HG03432 (cell line): ENCODE measurements at regions not wholly inside any gene's neighbourhood (a gene's known extent, or its start where the extent isn't known, plus 50 kb on each side); places are given as distances from the start of the nearest gene placed in this dataset.

Experiments used
- ATAC-seq: cut with Tn5 transposase; IDR thresholded peaks from one replicate; pipeline ENCODE4 v1.9.1; 2021; ENCODE audit warnings: mild to moderate bottlenecking, moderate library complexity; ENCODE audit not compliant: unreplicated experiment

DNA sequence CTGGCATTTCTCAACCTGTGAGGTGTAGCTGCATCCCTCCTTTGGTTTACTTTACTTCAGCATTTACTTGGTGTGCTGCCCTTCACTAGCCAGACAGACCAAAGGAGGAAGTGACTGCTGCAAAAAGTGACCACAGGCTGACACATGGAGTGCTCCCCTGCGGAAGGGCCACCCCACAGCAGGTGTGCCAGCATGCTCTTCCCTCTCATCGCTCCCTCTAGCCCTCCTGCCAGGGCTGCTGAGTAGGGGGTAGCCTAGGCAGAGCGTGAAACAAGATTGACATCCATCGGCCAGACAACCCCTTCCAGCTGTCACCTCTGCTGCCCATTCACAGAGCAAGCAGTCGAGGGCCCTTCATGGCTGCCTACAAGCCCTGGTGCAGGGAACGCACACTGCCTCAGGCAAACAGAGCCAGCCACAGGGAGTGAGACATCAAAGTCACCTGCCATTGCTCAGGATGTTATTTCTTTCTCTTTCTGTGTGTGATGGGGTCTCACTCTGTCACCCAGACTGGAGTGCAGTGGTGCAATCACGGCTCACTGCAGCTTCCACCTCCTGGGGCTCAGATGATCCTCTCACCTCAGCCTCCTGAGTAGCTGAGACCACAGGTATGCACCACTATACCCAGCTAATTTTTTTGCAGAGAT, 102.0 kb upstream of the RPS6KA2 start:
- ATAC-seq: no peak

GRCh38 chr6:166726201-166726600, 99.2 kb upstream of the RPS6KA2 start:
- no peak for ATAC-seq

GRCh38 chr6:166725571-166725970, 98.5 kb upstream of the RPS6KA2 start:
- no peak for ATAC-seq

DNA sequence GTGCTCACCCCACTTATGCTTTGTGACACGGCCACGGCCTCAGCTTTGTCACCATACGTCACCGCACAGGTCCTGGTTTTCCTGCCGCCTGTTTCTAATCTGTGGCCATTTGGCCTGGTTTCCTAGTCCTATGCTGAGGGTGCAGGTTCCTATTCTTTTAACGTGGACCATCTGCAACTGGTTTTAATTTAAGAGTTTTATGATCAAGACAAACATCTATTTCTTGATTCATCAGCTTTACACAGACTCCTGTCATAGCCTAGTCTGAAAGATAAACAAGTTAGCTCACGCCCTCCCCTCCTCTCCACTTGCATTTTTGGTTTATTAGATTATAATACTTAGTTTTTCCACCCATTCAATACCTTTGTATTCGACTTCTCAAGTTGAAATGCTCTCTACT, 97.5 kb upstream of the RPS6KA2 start:
- no peak for ATAC-seq

- ATAC-seq: no peak
These were observed 95.7 kb upstream of the RPS6KA2 start for GRCh38 chr6:166722785-166723184.

DNA sequence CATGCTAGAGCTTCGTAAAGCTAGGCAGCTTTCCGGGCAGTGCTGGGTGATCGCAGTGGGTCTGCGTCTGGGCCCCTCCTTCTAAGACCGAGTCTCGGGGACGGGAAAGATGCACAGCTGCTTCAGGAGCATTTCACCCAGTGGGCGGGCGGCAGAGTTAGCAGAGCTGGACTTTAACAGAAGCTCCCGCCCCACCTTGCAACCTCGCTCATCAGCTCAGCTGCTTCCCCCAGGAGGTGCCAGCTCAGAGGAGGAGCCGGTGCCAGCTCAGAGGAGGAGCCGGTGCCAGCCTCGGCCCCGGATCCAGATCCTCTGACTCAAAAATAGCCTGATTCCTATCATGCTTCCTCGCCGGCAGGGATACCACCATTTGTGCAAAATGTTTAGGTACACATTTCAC, 94.5 kb upstream of the RPS6KA2 start:
- ATAC-seq: no peak

DNA sequence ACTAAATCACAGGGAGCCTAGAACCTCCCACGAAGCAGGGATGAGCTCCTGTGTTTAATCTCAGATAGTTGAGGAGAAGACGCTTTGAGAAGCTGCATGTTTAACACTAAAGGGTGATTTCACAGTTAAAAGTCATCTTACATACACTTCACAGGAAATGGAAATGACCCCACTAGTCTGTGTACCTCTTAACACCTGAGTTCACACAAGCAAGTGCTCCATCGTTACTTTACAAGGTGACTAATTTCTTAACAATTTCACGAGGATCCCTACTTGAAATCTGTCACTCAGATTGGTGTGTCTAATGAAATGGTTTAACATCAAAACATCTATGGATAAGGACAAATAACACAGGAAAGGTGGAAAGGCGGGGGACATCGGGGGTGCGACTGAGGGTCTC, 93.8 kb upstream of the RPS6KA2 start:
- no peak for ATAC-seq

DNA sequence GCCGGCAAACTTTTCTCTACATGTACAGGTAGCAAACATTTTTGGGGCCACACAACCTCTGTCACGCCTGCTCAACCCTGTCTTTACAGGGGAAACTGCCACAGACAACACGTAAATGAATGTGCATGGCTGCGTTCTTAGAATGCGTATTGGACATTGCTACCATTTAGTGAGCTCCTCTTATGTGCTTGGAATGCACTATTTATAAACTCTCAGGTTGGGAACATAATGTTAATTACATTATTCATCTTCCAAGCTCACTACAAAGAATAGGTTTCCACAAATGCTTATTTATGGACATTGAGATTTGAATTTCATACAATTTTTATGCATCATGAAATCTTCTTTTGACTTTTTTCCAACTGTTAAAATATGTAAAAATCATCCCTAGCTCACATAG, 92.0 kb upstream of the RPS6KA2 start:
- no peak for ATAC-seq

DNA sequence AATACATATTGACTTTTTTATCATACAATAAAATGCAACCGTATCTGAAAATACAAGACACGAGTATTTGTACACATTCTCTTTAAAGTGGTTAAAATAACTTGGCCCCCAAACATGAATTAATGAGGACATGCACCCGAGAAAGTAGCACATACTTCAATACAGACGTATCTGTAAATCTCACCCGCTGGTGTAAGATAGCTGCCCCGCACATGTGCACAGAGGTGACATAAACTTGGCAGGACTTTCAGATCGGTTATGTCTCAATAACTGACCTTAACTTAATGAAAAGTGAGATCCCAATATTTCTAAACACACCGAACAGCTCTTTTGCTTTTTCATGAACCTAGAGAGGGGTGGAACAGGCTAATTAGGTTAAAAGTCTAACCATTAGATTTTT, 91.5 kb upstream of the RPS6KA2 start:
- ATAC-seq: no peak

- no peak for ATAC-seq
These were observed 90.0 kb upstream of the RPS6KA2 start for GRCh38 chr6:166716910-166717617.

DNA sequence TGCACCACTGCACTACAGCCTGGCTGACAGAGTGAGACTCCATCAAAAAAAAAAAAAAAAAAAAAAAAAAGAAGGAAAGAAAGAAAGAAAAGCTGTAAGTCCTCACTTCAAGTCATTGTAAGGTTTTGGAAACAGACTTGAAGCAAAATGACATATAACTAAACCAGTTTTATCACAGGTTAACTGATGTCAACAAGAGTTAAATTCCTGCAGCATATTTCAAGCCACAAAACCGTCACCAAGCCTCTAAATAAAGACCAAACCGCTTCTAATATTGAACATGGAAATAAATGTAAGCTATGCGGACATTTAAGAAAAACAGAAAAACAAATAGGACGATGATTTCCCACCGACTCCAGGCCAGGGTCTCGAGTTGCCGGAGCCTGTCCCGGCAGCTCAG, 88.9 kb upstream of the RPS6KA2 start:
- no peak for ATAC-seq

- no peak for ATAC-seq
These were observed 88.0 kb upstream of the RPS6KA2 start for GRCh38 chr6:166715065-166715464.

GRCh38 chr6:166714581-166714980, 87.5 kb upstream of the RPS6KA2 start:
- no peak for ATAC-seq

GRCh38 chr6:166714187-166714510, 87.1 kb upstream of the RPS6KA2 start:
- ATAC-seq: no peak

DNA sequence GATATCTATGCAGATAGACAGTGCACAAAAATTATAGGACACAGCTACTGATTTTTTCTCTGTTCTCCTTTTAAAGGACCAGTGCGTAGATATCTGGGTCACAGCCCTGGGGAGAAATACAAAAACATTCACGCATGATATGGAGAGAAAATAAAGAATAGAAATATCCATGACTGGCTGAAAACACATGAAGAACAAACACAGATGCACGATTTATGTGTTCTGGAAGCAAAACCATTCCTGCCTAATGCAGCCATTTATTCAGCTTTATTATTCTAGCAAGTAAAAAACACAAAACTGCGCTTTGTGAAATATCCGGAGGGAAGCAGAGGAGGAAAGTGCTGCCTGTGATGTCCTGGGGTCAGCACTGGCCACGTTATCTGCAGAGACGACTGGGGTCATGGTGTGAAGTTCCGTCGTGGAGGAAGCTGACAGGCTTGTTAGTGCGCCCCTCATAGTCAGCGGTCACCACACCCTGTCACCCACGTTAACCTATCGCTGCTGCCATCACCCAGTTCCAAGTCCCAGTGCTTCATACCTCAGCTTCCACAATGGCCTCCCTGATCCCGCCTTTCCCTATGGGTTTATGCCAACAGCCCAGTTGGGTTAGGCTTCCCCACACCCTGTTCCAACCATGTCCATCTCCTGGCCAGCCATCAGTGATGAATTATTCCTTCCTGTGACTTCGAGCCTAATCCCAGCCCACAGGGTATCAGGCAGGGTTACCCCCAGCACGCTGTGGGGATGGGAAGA, 86.6 kb upstream of the RPS6KA2 start:
- ATAC-seq: no peak

DNA sequence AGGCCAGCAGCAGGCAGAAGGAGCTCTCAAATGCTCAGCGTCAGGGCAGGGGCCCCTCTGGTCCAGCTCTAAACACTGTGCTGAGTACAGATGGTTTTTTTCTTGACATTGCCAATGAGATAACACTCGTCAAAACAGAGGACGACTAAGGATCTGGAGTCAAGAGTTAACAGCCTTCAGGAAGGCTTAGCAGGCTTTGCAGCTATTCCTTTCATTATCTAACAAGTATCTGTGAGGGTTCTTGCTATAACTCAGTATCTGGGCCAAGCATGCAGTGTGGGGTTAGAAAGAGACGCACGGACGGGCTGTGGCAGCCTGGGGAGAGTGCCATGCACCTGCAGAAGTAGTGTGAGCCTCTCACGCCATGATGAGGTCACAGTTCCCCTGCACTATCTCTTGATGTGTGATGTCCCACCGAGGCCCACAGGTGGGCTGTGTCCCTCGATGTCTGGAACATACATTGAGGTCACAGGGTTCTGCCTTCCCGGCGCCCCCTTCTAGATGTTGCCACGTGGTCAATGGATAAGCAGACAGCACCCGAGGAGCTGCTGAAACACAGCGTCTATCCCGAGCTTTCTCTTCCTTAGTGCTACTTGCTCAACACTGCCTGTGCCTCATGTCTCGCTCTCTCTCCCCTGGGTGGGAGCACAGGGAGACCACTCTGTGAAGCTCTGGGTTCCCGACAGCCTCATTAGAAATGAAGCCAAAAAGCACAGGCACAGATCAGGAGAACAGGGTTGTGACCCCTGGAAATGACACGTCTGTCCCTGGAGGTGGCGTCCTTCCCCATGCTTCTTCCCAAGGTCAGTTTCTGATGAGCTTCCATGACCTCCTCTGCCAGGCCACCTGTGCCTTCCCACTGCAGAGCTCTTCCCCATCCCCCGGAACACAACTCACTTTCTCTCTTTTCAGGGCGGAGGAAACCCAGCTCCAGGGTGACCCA, 85.5 kb upstream of the RPS6KA2 start:
- ATAC-seq: no peak

GRCh38 chr6:166710084-166710483, 83.0 kb upstream of the RPS6KA2 start:
- ATAC-seq: no peak

GRCh38 chr6:166708460-166708859, 81.4 kb upstream of the RPS6KA2 start:
- ATAC-seq: no peak

- no peak for ATAC-seq
These were observed 80.0 kb upstream of the RPS6KA2 start for GRCh38 chr6:166707045-166707444.

- no peak for ATAC-seq
These were observed 78.0 kb upstream of the RPS6KA2 start for GRCh38 chr6:166705069-166705468.

GRCh38 chr6:166704171-166704570, 77.1 kb upstream of the RPS6KA2 start:
- ATAC-seq: no peak
